WI38 (cell line): ENCODE measurements at regions not wholly inside any gene's neighbourhood (a gene's known extent, or its start where the extent isn't known, plus 50 kb on each side); places are given as distances from the start of the nearest gene placed in this dataset.

Experiments used
- H3K4me3 ChIP-seq: 2 replicates; pipeline ENCODE4 v1.5.1; 2011; ENCODE audit warnings: low read depth, mild to moderate bottlenecking, control low read depth, low read length
- CTCF ChIP-seq: IDR thresholded peaks from 2 replicates; pipeline ENCODE4 v1.5.1; 2012; ENCODE audit warnings: low read depth, mild to moderate bottlenecking, control low read depth, low read length

DNA sequence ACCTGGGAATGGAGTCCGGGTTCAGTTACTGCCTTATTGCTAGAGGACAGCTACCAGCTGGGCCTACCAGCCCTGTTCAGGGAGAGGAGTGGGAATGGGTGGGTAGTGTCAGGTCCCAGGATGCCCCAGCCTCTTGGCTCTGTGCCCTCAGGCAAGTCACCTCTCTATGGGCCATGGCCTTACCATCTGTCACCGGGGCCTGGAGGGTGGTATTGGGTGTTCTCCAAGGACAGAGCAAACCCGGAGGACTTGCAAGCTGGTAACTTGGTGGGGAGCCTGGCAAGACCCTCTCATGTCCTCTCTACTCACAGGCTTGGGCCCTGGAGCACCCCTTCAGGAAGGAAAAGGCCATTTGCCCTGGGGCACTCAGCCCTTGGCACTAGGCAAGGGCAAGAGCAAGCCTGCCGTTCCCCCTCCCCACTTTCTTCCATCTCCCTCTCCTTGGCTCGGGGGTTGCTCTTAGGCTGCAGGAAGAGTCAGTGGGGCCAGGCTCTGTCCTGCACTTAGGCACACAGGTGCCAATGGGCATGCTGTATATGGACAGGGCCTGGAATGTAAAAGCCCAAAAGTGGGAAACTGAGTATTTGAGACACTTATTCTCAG, 170.0 kb upstream of the ZNF267 start:
- no peak overlapping the region for H3K4me3 ChIP-seq
- TF ChIP-seq CTCF = no peak

DNA sequence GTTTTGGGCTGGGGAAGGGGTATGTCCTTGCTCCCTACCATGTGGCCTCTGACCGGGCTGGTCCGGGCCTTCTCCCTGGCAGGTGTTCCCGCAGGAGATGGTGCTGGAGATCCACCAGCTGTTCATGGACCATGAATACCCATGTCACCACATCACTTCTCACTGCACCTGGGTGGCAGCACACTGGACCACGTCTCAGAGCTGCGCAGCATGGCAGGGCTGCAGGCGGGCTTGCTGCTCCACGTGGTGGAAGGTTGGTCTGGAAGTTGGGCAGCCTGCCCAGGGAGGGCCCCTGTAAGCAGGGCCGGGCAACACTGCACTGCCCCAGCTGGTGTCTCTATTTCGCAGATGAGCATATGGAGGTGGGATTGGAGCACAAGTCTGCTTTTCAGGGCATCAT, 169.5 kb upstream of the ZNF267 start:
- TF ChIP-seq CTCF = no peak
- H3K4me3 ChIP-seq = no peak overlapping the region

- no peak overlapping the region for H3K4me3 ChIP-seq
- TF ChIP-seq CTCF = no peak
These were observed 168.2 kb upstream of the ZNF267 start for GRCh38 chr16:31705371-31705770.

- no peak for TF ChIP-seq CTCF
These were observed 167.3 kb upstream of the ZNF267 start for GRCh38 chr16:31706318-31706717.

DNA sequence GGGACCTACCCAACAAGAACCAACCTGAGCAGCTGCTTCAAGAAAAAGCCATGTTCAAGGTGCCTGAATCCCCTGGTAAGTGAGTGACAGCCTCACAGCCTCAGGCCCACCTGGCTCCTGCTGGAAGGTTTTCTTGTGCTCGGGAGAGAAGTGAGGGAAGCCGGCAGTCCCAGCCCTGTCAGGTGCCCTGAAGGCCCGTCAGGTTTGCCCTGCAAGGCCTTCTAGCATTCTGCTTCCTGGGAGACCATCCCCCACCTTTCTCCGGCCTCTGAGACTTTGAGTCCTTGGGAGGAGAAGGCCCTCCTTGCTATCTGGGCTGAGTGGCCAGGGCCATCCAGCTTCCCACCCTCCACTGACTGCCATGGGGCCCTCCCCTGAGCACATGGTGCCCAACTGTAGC, 166.7 kb upstream of the ZNF267 start:
- H3K4me3 ChIP-seq = no peak overlapping the region
- TF ChIP-seq CTCF = no peak

More at GRCh38 chr16:31706318-31706717, 167.3 kb upstream of the ZNF267 start:
- H3K4me3 ChIP-seq = no peak overlapping the region

DNA sequence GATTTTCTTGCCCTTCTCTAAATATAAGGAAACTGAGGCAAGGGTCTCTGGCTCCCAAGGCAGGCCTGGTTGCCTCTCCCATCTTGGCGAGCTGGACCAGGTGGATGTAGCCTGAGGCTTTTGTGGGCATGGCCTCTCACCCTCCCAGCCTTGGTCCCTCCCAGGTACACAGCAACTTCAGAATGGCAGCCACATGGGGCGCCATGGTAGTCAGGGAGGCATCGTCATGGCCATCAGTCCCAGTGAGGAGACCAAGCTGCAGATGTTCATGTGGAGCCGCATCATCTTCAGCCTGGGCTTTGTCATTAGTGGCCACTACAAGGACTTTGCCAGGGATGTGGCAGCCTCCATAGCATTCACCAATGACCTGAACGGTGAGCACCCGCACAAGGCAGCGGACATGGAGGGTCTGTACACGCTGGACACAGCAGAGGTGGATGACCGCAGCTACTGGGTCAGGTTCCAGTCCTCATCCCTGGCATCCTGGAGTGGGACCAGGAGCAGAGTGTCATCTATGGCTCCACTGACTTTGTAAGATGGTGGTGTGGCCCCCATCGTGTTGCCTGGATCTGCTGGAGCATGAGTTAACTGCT, 165.8 kb upstream of the ZNF267 start:
- H3K4me3 ChIP-seq = no peak overlapping the region
- no peak for TF ChIP-seq CTCF

- TF ChIP-seq CTCF = no peak
- no peak overlapping the region for H3K4me3 ChIP-seq
These were observed 165.3 kb upstream of the ZNF267 start for GRCh38 chr16:31708348-31708747.
